H1 (cell line): ENCODE measurements at regions not wholly inside any gene's neighbourhood (a gene's known extent, or its start where the extent isn't known, plus 50 kb on each side); places are given as distances from the start of the nearest gene placed in this dataset.

ENCODE experiments used
- CTCF ChIA-PET: fragments of 300-600 bp; sonication (Branson Sonifier 250); formaldehyde crosslinking; loops from one replicate; lab custom pipeline; 2021; ENCODE audit not compliant: partially characterized antibody; lab: Charles Lee
- POLR2A ChIA-PET: fragments of 300-600 bp; sonication (Branson Sonifier 250); formaldehyde crosslinking; loops from one replicate; lab custom pipeline; 2021; ENCODE audit warnings: inconsistent platforms; ENCODE audit not compliant: partially characterized antibody; lab: Charles Lee
- DNase-seq, 2 experiments: peaks; one replicate each; pipeline versions ENCODE4 v3.0.0 to v3.0.0-alpha.2; 2010 to 2022; ENCODE audit warnings: low spot score in 2 of 2, low read depth in 1 of 2, mixed read lengths in 1 of 2
- FAIRE-seq: peaks from 2 replicates; lab custom pipeline; 2011; peaks lifted over from hg19 to GRCh38; lab: Jason Lieb, UNC
- H2AFZ ChIP-seq: 2 replicates; pipeline ENCODE4 v1.8.1; 2012; ENCODE audit warnings: low read length, inconsistent platforms
- H2AK5ac ChIP-seq: 2 replicates; pipeline ENCODE4 v1.6.1; 2013; ENCODE audit warnings: low read depth, low read length
- H2BK120ac ChIP-seq: replicated peaks from 2 replicates; pipeline ENCODE3; 2013; ENCODE audit warnings: low read depth, low read length, inconsistent platforms
- H2BK12ac ChIP-seq: 2 replicates; pipeline ENCODE4 v1.6.1; 2013; ENCODE audit warnings: low read depth, low read length
- H2BK15ac ChIP-seq: 2 replicates; pipeline ENCODE4 v1.6.1; 2013; ENCODE audit warnings: low read length
- H2BK20ac ChIP-seq: 2 replicates; pipeline ENCODE4 v1.6.1; 2013; ENCODE audit warnings: low read length
- H2BK5ac ChIP-seq: 2 replicates; pipeline ENCODE4 v1.6.1; 2013; ENCODE audit warnings: low read depth, low read length
- H3K14ac ChIP-seq: 2 replicates; pipeline ENCODE4 v1.6.1; 2013; ENCODE audit warnings: inconsistent platforms; ENCODE audit not compliant: insufficient read length
- H3K18ac ChIP-seq: 2 replicates; pipeline ENCODE4 v1.6.1; 2013; ENCODE audit warnings: low read length; ENCODE audit errors: extremely low read depth
- H3K23ac ChIP-seq: 2 replicates; pipeline ENCODE4 v1.6.1; 2013; ENCODE audit warnings: inconsistent platforms; ENCODE audit not compliant: insufficient read length
- H3K23me2 ChIP-seq: 2 replicates; pipeline ENCODE4 v1.6.1; 2013; ENCODE audit warnings: low read depth, low read length
- H3K27ac ChIP-seq: 2 replicates; pipeline ENCODE4 v1.6.1; 2011; ENCODE audit warnings: low read depth, low read length, inconsistent platforms
- H3K27me3 ChIP-seq, 4 experiments: replicated peaks in 1 of 4; 1 replicate in 1 of 4; 2 replicates in 3 of 4; pipeline versions ENCODE4 v1.6.1 to v1.8.1; 2011 to 2013; ENCODE audit warnings: low read length in 3 of 4, mild to moderate bottlenecking in 3 of 4, inconsistent platforms in 2 of 4, mixed read lengths in 2 of 4, moderate library complexity in 1 of 4; ENCODE audit not compliant: control insufficient read depth in 3 of 4, insufficient read depth in 3 of 4; ENCODE audit errors: extremely low read depth in 1 of 4
- H3K36me3 ChIP-seq, 4 experiments: 2 replicates each; pipeline versions ENCODE4 v1.6.1 to v1.8.1; 2011 to 2013; ENCODE audit warnings: mild to moderate bottlenecking in 4 of 4, low read length in 3 of 4, moderate library complexity in 2 of 4, control low read depth in 1 of 4, inconsistent platforms in 1 of 4; ENCODE audit not compliant: insufficient read depth in 4 of 4, control insufficient read depth in 2 of 4
- H3K4ac ChIP-seq: replicated peaks from 2 replicates; pipeline ENCODE3; 2013; ENCODE audit warnings: low read length, low read depth, mixed read lengths, inconsistent platforms; ENCODE audit not compliant: insufficient read length
- H3K4me1 ChIP-seq, 4 experiments: replicated peaks in 1 of 4; 1 replicate in 1 of 4; 2 replicates in 3 of 4; pipeline versions ENCODE4 v1.6.1 to v1.8.1; 2011 to 2013; ENCODE audit warnings: low read length in 3 of 4, inconsistent platforms in 2 of 4, mixed read lengths in 1 of 4; ENCODE audit not compliant: insufficient read depth in 4 of 4, control insufficient read depth in 3 of 4
- H3K4me2 ChIP-seq, 2 experiments: 2 replicates each; pipeline versions ENCODE4 v1.6.1 to v1.8.1; 2011 to 2013; ENCODE audit warnings: low read depth in 2 of 2, low read length in 2 of 2, control low read depth in 1 of 2, inconsistent platforms in 1 of 2, mild to moderate bottlenecking in 1 of 2; ENCODE audit not compliant: insufficient read depth in 1 of 2
- H3K4me3 ChIP-seq, 4 experiments: fragments of 200-600, 300-600 bp in 1 of 4; sonication (generic), shearing (Covaris generic), sonication (Bioruptor Twin) in 1 of 4; 2 replicates each; pipeline versions ENCODE4 v1.5.1 to v1.8.1; 2011 to 2016; ENCODE audit warnings: low read length in 4 of 4, low read depth in 3 of 4, control low read depth in 2 of 4, inconsistent platforms in 2 of 4, mild to moderate bottlenecking in 2 of 4, mixed read lengths in 1 of 4, moderate library complexity in 1 of 4; ENCODE audit not compliant: insufficient read depth in 2 of 4; ENCODE audit errors: extremely low read depth in 1 of 4
- H3K56ac ChIP-seq: replicated peaks from 2 replicates; pipeline ENCODE3; 2013; ENCODE audit warnings: low read depth, mild to moderate bottlenecking, mixed read lengths, low read length, inconsistent platforms; ENCODE audit not compliant: insufficient read length
- H3K79me1 ChIP-seq: 2 replicates; pipeline ENCODE4 v1.6.1; 2013; ENCODE audit warnings: low read depth, low read length, control low read depth
- H3K79me2 ChIP-seq, 2 experiments: 2 replicates each; pipeline versions ENCODE4 v1.6.1 to v1.8.1; 2012 to 2013; ENCODE audit warnings: low read length in 2 of 2, mild to moderate bottlenecking in 2 of 2, inconsistent platforms in 1 of 2; ENCODE audit not compliant: insufficient read depth in 2 of 2, control insufficient read depth in 1 of 2
- H3K9ac ChIP-seq, 4 experiments: replicated peaks in 1 of 4; 1 replicate in 1 of 4; 2 replicates in 3 of 4; pipeline versions ENCODE4 v1.6.1 to v1.8.1; 2011 to 2013; ENCODE audit warnings: low read depth in 3 of 4, low read length in 3 of 4, control low read depth in 2 of 4, mild to moderate bottlenecking in 2 of 4, moderate library complexity in 2 of 4, inconsistent platforms in 1 of 4; ENCODE audit errors: extremely low read depth in 1 of 4
- H3K9me3 ChIP-seq, 2 experiments: 2 replicates each; pipeline versions ENCODE4 v1.6.1 to v1.8.1; 2012 to 2013; ENCODE audit warnings: mild to moderate bottlenecking in 2 of 2, moderate library complexity in 2 of 2, control low read depth in 1 of 2, inconsistent platforms in 1 of 2, low read depth in 1 of 2, low read length in 1 of 2, mixed read lengths in 1 of 2; ENCODE audit not compliant: insufficient read depth in 2 of 2
- H4K20me1 ChIP-seq, 2 experiments: replicated peaks in 1 of 2; 2 replicates each; pipeline versions ENCODE3 to v1.8.1; 2011 to 2013; ENCODE audit warnings: inconsistent platforms in 2 of 2, low read length in 2 of 2, mild to moderate bottlenecking in 1 of 2; ENCODE audit not compliant: insufficient read depth in 2 of 2, control insufficient read depth in 1 of 2
- H4K5ac ChIP-seq: 2 replicates; pipeline ENCODE4 v1.6.1; 2013; ENCODE audit warnings: low read length, low read depth, mixed read lengths, inconsistent platforms; ENCODE audit not compliant: insufficient read length
- H4K8ac ChIP-seq: 2 replicates; pipeline ENCODE4 v1.8.0; 2013; ENCODE audit warnings: mild to moderate bottlenecking, moderate library complexity, low read length, inconsistent platforms; ENCODE audit not compliant: insufficient read depth; ENCODE audit errors: extremely low read depth
- H4K91ac ChIP-seq: replicated peaks from 2 replicates; pipeline ENCODE3; 2013; ENCODE audit warnings: low read length, mixed read lengths, inconsistent platforms; ENCODE audit not compliant: insufficient read length
- BCL11A ChIP-seq, 2 experiments: IDR thresholded peaks; one replicate each; pipeline ENCODE4 v1.6.1; 2011; ENCODE audit warnings: low read depth in 2 of 2, low read length in 2 of 2, mild to moderate bottlenecking in 2 of 2
- BRCA1 ChIP-seq: IDR thresholded peaks from 2 replicates; pipeline ENCODE4 v1.6.1; 2012; ENCODE audit warnings: low read depth, low read length, improper control_type of control experiment
- MAFK ChIP-seq: IDR thresholded peaks from 2 replicates; pipeline ENCODE4 v1.6.1; 2012; ENCODE audit warnings: low read depth, mild to moderate bottlenecking, improper control_type of control experiment, low read length
- RXRA ChIP-seq: IDR thresholded peaks from 2 replicates; pipeline ENCODE4 v1.6.1; 2011; ENCODE audit warnings: low read depth, mild to moderate bottlenecking, low read length, moderate library complexity; ENCODE audit not compliant: insufficient read depth
- SUZ12 ChIP-seq: fragments of 200-600 bp; sonication (generic); IDR thresholded peaks from 2 replicates; pipeline ENCODE4 v1.6.1; 2012; ENCODE audit warnings: mild to moderate bottlenecking, inconsistent platforms, low read length, moderate library complexity, mixed read lengths
- WGBS, 2 experiments: shearing (Covaris generic) in 1 of 2; methylation state at CpG; one replicate each; pipeline versions ENCODE4 v1.1.6 to v1.1.7; 2013 to 2015; ENCODE audit warnings: low lambda C conversion rate in 2 of 2, mixed read lengths in 2 of 2, inconsistent platforms in 1 of 2, low coverage in 1 of 2, missing lambda C conversion rate in 1 of 2; ENCODE audit not compliant: insufficient replicate concordance in 2 of 2, insufficient coverage in 1 of 2, insufficient read length in 1 of 2; ENCODE audit errors: extremely low coverage in 1 of 2, missing lambda C conversion rate in 1 of 2; 5-methylcytosine and 5-hydroxymethylcytosine counted together

- Histone ChIP-seq H3K79me1 (no peaks in the 10 kb centered on the region), H4K8ac (no peak overlapping the region), H3K4me2 (no peak overlapping the region), H3K9ac (no peak overlapping the region), H2BK15ac (no peak overlapping the region), H3K4ac (no peak overlapping the region), H3K14ac (no peak overlapping the region), H4K5ac (no peak overlapping the region), H3K79me2 (no peaks in the 10 kb centered on the region), H3K23ac (no peak overlapping the region), H3K36me3 (no peaks in the 10 kb centered on the region), H4K91ac (no peak overlapping the region), H3K4me1 (no peaks in the 10 kb centered on the region), H3K4me3 (no peak overlapping the region), H2BK5ac (no peak overlapping the region), H2AK5ac (no peak overlapping the region), H3K18ac (no peak overlapping the region), H4K20me1 (no peaks in the 10 kb centered on the region), H3K27ac (no peak overlapping the region), H2BK20ac (no peak overlapping the region), H3K23me2 (no peaks in the 10 kb centered on the region), H2BK120ac (no peak overlapping the region), H2BK12ac (no peak overlapping the region), H3K56ac (no peak overlapping the region), H3K27me3 (no peaks in the 10 kb centered on the region), H2AFZ (no peak overlapping the region), H3K9me3 (peaks cover 0 to 11% of the 10 kb centered on the region in 2 experiments; a peak in 2 of 4 replicates)
- no peak for DNase-seq
- TF ChIP-seq SUZ12, result no peak
- no peak for TF ChIP-seq BCL11A (IDR thresholded peaks at IDR 0.05; ENCODE audit: low read depth in 2 of 2, low read length in 2 of 2)
- no peak for TF ChIP-seq RXRA
- TF ChIP-seq BRCA1, result no peak
- peak; percentile 66 for TF ChIP-seq MAFK
- WGBS, 2 experiments, result 72% methylated on average over 6 of the region's 6 CpGs; no CpG with 5 or more reads in 1 of the 2 experiments
- ChIA-PET POLR2A (interaction anchor here (0.6 kb wide), 1 partner anchor 180 kb away, joined by 3 read pairs; no protein-coding TSS in a partner anchor), CTCF (interaction anchor here (0.8 kb wide), 1 partner anchor 362 kb away, joined by 3 read pairs; no protein-coding TSS in a partner anchor)
- no peak for FAIRE-seq
Measured at GRCh38 chr11:56886455-56886854, 102.3 kb upstream of the OR5AK2 start.
